RKO (cell line): ENCODE measurements at regions not wholly inside any gene's neighbourhood (a gene's known extent, or its start where the extent isn't known, plus 50 kb on each side); places are given as distances from the start of the nearest gene placed in this dataset.

Source experiments
- DNase-seq: peaks from one replicate; pipeline ENCODE4 v3.0.0-alpha.2; 2016; ENCODE audit warnings: low spot score

DNA sequence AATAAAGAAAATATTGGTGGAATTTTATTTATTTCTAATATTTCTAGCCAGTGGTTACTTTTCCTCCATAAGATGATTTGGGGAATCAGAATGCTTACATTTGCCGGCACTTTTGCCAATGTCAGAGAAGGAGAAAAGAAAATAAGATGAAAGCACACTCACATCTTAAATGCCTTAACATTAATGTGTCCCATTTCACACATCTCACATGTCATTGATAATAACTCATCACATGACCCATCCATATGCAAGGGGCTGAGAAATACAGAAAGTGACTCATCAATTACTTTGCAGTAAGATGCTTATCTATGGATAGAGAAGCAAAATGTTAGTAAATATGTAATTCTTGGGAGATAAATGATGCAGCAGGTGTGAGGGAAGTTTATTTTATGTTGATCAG lies 1531.0 kb downstream of the PCDH7 start:
- DNase-seq, result peak; percentile 14

DNA sequence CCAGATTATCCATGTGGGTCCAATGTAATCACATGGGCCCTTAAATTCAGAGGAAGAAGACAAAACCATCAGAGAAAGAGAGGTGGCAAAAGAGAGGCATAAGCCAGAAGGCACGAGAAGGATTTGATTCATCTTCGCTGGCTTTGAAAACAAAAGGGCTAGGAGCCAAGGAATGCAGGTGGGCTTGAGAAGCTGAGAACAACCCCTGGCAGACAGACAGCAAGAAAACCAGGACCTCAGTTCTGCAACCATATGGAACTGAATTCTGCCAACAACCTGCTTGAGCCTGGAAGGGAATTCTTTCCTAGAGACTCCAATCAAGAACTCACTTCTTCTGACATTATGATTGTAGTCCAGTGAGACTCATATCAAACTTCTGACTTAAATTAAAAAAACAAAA lies 1531.8 kb downstream of the PCDH7 start:
- no peak for DNase-seq

DNA sequence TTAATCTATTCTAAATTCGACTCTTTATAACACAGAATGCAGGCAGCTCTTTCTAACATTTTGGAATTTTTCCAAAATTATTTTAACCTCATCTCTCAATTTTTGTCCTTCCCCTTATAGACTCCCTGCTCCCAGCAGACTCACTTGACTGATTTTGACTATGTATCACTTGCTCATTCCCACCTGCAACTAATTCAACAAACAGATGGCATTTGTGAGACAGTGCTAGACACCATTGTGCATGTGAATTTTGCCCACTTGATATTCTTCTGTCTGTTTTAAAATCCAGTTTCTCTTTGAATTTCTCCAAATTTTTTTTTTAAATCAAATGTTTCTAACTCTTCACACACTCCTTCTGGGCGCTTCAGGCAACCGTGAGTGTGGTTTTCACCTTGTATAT lies 1534.0 kb downstream of the PCDH7 start:
- DNase-seq, result no peak

DNA sequence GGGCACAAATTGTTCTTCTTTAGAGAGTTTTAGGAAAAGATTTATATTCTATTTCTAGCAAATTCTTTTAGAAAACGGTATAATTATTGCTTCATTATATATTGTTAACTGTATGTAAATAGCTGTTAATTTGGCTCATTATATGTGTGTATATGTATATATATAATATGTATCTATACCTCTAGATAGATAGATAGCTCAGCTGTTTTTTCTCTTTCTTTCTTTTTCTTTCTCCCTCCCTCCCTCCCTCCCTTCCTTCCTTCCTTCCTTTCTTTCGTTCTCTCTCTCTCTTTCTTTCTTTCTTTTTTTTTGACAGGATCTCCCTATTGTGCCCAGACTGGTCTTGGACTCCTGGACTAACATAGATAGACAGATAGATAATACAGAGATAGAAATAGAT lies 1538.8 kb downstream of the PCDH7 start:
- no peak for DNase-seq

DNA sequence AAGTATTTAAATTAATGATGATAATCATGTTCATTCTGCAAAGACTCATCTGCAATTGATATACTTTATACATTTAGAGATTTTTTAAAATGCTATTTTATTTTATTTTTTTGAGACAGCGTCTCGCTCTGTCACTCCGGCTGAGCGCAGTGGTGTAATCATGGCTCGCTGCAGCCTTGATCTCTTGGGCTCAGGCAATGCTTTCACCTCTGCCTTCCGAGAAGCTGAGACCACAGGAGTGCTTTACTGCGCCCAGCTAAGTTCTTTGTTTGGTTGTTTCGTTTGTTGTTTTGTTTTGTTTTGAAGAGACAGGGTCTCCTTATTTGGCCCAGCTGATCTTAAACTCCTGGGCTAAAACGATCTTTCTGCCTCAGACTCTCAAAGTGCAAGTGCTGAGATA lies 1541.0 kb downstream of the PCDH7 start:
- no peak for DNase-seq

DNA sequence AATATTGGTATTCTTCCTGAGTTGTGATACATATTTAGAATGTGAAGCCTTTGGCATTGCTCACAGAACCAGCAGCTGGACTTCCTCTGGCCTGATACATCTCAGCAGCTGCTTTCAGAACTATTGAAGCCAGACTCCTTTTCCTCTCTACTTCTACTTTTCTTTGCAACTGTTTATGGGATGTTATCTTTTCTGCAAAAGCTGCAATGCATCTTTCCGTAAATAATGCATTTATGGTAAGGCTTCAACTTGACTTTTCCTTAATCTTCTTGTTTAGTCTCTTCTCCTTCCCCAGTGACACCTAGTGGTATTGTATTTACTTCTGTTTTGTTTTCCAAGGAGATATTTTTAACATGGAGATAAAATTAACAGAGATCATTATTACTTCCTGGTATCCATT lies 1548.7 kb downstream of the PCDH7 start:
- DNase-seq, result peak; percentile 32

DNA sequence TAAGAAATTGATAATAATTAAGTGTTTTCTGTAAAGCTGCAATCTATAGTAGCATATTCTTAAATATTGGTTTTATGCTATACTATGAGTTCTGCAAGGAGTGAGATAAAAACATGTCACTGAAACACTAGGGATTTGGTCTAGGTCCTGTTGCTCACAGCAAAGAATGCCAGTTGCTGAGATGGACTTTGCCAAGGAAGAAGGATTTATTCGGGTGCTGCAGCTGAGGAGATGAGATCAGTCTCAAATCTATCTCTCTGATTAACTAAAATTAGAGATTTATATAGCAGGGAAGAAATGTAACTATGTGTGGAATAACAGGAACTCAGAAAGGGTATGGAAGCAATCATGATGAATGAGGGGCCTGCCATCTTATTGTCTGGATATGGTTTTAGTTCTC lies 1569.9 kb downstream of the PCDH7 start:
- DNase-seq, result no peak

DNA sequence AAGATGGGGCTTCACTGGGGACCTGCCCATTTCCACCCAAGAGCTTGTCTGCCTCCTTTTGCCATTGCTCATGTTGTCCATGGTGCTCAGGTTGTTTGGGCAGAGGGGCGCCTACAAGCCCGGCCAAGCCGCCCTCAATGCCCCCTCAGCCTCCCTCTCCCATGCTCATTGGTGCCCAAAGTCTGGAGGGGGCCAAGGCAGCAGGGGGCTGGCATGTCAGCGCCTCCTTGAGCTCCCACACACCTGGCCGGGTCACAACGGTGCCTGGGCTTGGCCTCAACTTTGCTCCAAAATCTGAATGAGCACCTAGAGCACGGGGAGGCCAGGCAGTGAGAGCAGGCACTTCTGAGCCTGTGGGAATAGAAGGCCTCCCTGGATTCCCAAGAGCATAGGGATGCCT lies 1598.8 kb downstream of the PCDH7 start:
- DNase-seq, result no peak

DNA sequence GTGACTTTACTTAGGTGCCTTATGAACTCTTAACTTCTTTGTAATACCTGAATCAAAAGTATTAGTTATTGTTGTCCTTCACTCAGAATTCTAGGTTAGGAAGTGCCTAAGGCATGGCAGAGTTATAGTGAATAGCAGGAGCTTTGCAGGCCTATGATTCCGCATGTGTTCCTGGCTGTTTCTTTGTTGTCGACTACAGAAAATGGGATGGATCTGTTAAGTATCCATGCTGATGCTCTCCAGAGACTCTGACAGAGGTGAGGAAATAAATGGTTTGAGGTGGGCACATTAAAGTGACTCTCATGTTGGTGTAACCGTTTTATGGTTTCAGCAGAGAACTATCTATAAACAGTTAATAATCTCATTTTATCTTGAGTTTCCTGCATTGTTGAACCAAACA lies 1601.3 kb downstream of the PCDH7 start:
- DNase-seq, result no peak

DNA sequence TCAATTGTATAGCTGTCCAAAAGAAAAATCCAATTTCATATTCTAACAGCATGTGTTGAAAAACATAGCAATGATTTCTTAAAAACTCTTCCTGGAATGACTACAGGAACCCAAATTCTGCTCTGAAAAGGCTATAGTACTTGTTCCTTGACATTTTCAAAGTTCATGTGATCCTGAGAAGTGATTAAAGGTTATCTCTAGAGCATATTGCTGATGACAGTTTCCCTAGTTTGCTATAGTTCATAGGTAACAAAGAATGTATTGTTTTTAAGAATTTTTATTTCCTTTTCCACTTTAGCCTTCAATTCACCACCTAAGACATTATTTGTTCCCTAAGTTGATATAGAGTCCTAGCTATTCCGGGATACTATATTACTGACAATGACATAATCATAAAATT lies 1614.6 kb downstream of the PCDH7 start:
- no peak for DNase-seq

DNA sequence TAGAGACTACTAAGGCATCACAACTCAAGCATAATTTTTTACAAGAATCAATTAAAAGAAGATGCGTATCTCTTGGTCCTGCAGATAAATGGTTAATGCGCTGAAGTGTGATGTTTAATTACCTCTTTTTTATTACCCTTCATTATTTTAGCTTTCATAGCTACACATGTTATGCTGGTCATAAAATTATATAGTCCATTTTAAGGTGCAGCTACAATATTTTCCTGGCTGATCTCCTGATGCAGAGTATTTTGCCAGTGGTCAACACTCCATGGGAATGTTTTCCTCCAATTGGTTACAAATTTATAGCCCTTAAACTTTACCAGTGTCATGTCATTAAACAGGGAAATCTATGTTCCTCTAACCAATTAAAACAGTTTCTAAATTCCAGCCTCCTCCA lies 1617.2 kb downstream of the PCDH7 start:
- no peak for DNase-seq

DNA sequence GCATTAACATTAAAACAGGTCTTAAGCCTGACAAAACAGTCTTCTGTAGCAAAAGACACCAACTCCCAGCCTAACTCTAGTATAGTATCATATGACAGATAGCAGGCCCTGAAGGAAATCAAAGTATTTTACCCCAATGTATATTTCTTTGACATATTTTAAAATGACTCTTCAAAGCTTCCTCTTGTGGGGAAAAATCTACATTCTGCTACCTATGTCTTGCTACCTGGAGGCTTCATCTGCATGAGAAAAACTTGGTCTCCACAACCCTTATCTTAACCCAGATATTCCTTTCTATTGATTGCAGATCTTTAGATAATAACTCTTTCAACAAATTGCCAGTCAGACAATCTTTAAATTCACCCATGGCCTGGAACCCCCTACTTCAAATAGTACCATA lies 1620.4 kb downstream of the PCDH7 start:
- DNase-seq, result no peak

DNA sequence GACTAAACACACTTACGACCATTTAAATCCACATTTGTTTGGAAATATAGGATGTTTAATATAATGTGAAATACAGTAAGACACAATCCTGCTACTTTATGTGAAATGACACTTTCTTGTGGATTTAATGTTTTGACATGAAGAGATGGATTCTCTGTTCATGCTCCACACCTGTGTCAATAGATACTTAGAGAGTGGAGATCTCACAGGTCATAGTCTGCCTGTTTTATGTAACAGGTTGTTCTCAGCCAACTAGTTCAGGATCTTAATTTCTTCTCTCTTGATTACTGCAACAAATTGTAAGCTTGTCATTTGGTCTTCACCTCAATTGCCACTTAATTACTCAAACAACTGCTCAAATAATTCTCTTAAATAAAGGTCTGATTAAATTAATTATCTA lies 1621.2 kb downstream of the PCDH7 start:
- no peak for DNase-seq

DNA sequence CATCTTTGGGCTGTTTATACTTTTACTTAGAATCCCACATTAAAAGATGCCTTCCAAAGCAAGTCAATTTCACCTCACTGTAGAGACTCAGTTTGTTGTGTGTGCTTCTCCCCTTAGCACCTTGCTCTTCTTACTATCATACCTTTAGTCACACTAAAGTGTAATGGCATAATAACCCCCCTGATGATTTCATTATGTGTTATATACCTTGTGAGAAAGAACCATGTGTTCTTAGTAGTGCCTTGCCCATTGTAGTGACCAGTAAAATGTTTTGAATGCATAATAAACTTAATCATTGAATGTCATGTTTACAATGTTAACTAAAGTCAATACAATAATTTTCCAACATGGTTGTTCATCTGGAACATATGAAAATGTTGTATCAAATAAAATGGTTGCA lies 1621.9 kb downstream of the PCDH7 start:
- DNase-seq, result no peak

DNA sequence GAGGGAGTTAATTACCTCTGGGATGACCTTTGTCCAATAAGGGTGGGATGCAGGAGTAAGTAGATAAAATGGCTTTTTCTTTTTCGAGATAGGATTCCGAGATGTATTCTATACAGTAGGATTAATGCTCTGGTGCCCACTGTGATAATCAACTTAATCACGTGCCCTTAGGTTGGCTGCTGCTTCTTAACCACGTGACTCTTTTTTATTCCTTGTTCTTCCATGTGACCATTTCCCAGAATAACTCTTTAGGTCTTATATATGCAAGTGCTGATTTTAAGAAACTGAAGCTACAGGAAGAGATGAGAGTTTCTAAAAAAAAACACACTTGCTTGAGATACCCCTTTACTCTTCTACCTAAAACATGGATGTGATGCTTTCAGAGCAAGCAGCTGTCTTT lies 1628.9 kb downstream of the PCDH7 start:
- DNase-seq, result no peak

DNA sequence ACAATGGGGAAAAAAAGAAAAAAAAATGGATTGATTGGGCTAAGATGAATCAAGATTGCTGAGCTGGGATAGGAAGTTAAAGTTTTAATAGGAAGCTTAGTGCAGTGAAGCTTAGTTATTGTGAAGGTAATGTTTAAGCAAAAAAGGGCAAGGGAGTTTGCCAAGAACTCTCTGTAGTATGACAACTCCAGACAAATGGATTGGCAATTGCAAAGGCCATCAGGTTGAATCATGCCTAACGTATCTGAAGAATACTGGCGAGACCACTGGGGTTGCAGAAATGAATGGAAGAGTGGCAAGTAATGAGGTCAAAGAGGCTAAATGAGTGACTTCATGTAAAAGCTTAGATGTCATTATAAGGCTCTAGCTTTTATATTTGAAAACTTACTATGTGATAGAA lies 1654.0 kb downstream of the PCDH7 start:
- no peak for DNase-seq

DNA sequence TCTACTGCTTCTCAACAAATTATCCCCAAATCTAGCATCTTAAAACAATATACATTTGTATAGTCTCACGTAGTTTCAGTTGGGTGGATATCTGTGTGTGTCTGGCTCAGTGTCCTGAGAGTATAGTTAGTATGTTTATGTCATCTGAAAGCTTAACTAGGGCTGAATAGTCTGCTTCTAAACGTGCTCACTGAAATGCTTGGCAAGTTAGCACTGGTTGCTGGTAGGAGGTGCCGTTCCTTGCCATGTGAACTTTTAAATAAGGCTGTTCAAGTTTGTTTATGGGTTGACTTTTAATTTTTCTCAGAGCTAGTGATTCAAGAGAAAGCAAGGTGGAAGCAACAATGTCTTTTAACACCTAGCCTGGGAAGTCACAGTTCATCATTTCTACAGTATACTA lies 1673.6 kb downstream of the PCDH7 start:
- DNase-seq, result no peak

DNA sequence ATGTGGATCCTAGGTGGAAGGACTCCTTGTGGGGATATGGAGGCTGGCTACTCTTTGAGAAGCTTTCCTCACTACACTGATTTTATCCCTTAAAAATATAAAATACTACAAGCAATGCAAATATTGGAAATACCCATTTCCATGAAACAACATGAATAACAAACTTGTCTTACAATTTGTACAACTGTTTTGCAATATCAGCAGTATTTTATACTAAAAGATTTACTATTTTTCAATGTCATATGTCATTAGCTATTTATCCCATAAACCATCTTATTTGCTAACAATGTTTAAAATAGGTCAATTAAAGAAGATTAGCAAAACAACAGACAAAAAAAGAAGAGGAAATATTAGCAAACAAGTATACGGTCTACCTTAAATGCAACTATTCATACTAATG lies 1674.1 kb downstream of the PCDH7 start:
- DNase-seq, result no peak

DNA sequence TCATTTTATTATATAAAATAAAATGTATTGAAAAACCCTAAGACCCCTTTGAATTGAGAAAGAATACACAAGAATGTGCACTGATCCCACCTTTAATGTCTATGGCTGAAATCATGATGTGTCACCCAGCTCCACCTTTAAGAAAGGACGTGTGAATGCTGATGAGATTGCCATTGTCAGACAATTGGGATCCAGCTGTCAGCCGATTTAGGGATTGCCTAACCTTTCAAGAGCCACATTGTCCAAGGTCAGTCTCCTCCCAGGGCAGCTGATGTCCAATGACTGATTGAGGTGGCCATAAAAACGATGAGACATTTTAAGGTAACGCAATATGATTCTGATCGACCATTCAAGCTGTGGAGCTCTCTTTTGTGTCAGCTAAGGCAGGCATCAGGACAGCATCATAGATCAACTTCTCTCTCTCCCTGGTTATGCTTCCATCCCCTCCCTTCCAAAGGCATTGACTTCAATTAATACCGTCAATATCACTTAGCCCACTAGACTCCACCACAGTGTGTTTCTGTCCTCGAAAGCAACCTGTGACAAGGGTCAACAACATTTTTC lies 1676.4 kb downstream of the PCDH7 start:
- DNase-seq, result no peak

DNA sequence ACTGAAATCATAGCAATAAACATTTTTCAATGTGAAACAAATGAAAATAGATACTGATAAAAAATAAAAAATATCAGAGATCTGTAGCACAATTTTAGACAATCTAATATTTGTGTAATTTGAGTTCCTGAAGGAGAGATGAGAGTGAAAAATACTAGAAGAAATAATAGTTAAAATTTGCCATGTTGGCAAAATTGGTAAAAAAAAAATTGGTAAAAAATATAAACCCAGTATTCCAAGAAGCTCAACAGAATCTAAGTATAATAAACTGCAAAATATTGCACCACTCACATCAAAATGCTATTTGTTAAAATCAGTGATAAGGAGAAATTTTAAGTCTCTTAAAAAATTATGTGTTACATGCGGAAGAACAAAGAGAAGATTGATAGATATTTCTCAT lies 1680.7 kb downstream of the PCDH7 start:
- DNase-seq, result no peak

DNA sequence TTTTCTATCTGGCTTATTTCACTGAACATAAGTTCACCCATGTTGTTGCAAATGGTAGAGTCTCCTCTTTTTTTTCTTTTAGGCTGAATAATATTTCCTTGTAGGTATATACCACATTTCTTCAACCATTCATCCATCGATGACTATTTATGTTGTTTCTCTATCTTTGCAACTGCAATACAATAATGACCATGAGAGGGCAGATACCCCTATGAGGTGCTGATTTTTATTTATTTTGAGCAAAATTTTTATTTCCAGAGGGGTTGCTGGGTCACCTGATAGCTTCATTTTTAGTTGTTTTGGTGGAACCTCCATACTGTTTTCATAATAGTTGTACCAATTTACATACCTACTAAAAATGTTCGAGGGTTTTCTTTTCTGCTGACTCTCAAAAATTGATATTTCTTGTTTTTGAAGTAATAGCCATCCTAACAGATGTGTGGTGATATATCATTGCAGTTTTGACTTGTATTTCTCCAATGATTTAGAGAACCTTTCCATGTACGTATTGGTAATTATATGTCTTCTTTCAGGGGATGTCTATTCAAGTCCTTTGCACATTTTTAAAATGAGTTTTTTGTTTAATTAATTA lies 1697.0 kb downstream of the PCDH7 start:
- peak; percentile 17 for DNase-seq

DNA sequence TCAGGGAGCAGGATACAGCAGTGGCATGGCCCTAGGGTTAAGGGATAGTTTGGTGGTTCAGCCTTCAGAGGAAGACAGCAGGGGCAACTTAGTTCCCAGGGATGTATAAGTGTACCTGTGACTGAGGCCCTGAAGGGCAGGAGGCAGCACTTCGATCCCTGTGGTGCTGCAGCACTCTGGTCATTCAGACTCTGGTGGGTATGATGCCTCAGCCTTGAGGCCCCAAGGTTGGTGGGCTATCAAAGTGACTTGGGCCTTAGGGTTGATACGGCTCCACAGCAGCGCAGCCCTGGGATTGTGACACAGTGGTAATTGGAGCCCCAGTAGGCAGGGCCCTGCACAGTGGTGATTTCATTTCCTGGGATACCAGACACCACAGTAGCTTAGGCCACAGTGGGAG lies 1703.1 kb downstream of the PCDH7 start:
- DNase-seq, result no peak

DNA sequence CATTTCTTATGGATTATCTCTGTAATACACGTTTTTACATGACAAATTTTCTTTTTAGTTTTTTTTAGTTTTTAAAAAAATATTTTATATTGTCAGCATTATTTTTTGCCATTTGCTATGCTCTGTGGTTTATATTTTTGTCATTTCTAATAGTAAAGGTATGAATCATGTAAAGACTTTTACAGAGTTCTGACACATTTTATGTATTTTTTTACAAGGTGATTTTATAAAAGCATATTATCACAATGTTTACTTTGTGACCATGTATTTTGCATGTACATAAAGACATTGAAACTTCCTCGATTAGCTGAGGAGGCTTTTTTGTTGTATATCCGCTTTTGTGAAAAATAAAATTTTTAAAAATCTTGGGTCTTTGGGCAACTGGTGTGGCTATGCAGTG lies 1705.1 kb downstream of the PCDH7 start:
- DNase-seq, result no peak

DNA sequence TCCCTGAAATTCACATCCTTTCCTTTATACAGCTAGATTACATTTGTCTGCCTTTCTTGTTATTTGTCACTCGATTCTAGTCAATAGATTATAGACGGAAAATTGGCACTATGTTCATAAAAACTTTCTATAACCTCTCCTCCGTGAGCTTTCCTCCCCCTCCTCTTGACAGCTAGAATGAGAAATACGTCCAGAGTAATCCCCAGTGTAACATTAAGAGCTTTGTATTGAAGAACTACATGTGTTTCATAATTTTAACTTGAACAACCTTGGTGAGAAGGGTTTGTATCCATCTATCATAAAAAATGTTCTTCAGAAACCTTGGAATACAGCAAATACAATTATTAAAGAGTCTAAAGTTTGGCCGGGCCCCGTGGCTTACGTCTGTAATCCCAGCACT lies 1707.4 kb downstream of the PCDH7 start:
- DNase-seq, result no peak

DNA sequence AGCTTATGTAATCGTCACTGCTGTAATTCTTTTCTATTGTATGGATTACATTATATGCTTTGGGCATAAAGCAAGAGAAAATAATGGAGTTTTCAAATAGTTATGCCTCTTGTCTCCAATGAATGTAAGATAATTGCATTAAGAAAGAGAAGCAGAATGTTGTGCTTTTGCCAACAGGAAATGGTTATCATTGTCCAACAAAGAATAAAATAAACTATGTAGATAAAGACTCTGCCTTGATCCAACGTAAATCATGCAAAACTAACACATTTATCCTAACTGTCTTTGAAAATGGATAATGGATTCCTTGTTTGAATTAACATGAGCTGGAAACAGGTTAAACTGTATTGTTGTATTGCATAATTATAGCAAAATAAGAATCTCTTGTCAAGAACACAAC lies 1709.0 kb downstream of the PCDH7 start:
- DNase-seq, result no peak
